HepG2 (cell line): ENCODE measurements at regions not wholly inside any gene's neighbourhood (a gene's known extent, or its start where the extent isn't known, plus 50 kb on each side); places are given as distances from the start of the nearest gene placed in this dataset.

Experiments
- ADNP ChIP-seq: sonication (generic); formaldehyde crosslinking; IDR thresholded peaks from 2 replicates; pipeline ENCODE4 v1.4.0; 2020; ENCODE audit warnings: missing genetic modification reagents
- ARNT2 ChIP-seq: sonication (generic); formaldehyde crosslinking; IDR thresholded peaks from 2 replicates; pipeline ENCODE4 v1.8.0; 2022; ENCODE audit warnings: mild to moderate bottlenecking, low read depth, missing genetic modification reagents, moderate library complexity
- EED ChIP-seq: sonication (generic); formaldehyde crosslinking; IDR thresholded peaks from 2 replicates; pipeline ENCODE4 v1.5.0; 2020; ENCODE audit warnings: mild to moderate bottlenecking, missing genetic modification reagents
- HES4 ChIP-seq: sonication (generic); formaldehyde crosslinking; IDR thresholded peaks from 2 replicates; pipeline ENCODE4 v1.9.0; 2021; ENCODE audit warnings: mild to moderate bottlenecking, missing genetic modification reagents, borderline replicate concordance
- HNRNPL ChIP-seq: fragments of 200-400 bp; formaldehyde crosslinking; IDR thresholded peaks from 2 replicates; pipeline ENCODE4 v1.6.1; 2017; ENCODE audit warnings: mild to moderate bottlenecking, low read depth, low read length
- KLF6 ChIP-seq: IDR thresholded peaks from 2 replicates; pipeline ENCODE4 v1.8.0; 2016; ENCODE audit warnings: missing biosample characterization, missing genetic modification reagents
- NCOR1 ChIP-seq: fragments of 200-600 bp; sonication (generic); IDR thresholded peaks from 2 replicates; pipeline ENCODE4 v1.7.0; 2017; ENCODE audit warnings: antibody characterized with exemption, low read length, borderline replicate concordance
- NR0B2 ChIP-seq: sonication (generic); formaldehyde crosslinking; IDR thresholded peaks from 2 replicates; pipeline ENCODE4 v1.4.0; 2020; ENCODE audit warnings: mild to moderate bottlenecking, missing genetic modification reagents
- TBP ChIP-seq: sonication (generic); formaldehyde crosslinking; IDR thresholded peaks from 2 replicates; pipeline ENCODE4 v1.5.0; 2020; ENCODE audit warnings: missing genetic modification reagents
- TEAD2 ChIP-seq: sonication (generic); formaldehyde crosslinking; IDR thresholded peaks from 2 replicates; pipeline ENCODE4 v1.9.0; 2021; ENCODE audit warnings: missing genetic modification reagents
- XRCC5 ChIP-seq: fragments of 200-400 bp; formaldehyde crosslinking; optimal IDR thresholded peaks from 2 replicates; pipeline ENCODE3; 2017; ENCODE audit warnings: mild to moderate bottlenecking, low read length
- ZBTB1 ChIP-seq: sonication (generic); formaldehyde crosslinking; IDR thresholded peaks from 2 replicates; pipeline ENCODE4 v1.4.0; 2020; ENCODE audit warnings: missing genetic modification reagents, borderline replicate concordance
- ZFP91 ChIP-seq: sonication (generic); formaldehyde crosslinking; IDR thresholded peaks from 2 replicates; pipeline ENCODE4 v1.9.0; 2022; ENCODE audit warnings: missing genetic modification reagents, mild to moderate bottlenecking, borderline replicate concordance
- ZHX2 ChIP-seq, 2 experiments: sonication (generic) in 1 of 2; formaldehyde crosslinking in 1 of 2; IDR thresholded peaks; 2 replicates each; pipeline versions ENCODE4 v1.6.1 to v1.9.0; 2014 to 2022; ENCODE audit warnings: antibody characterized with exemption in 1 of 2, borderline replicate concordance in 1 of 2, inconsistent platforms in 1 of 2, low read depth in 1 of 2, missing genetic modification reagents in 1 of 2
- ZIK1 ChIP-seq: sonication (generic); formaldehyde crosslinking; IDR thresholded peaks from 2 replicates; pipeline ENCODE4 v1.5.0; 2020; ENCODE audit warnings: mild to moderate bottlenecking, low read depth, missing genetic modification reagents, borderline replicate concordance
- ZNF180 ChIP-seq: sonication (generic); formaldehyde crosslinking; IDR thresholded peaks from 2 replicates; pipeline ENCODE4 v1.4.0; 2020; ENCODE audit warnings: low read depth, missing genetic modification reagents, borderline replicate concordance
- TF ChIP-seq, protein P1 (sequence below): IDR thresholded peaks from 2 replicates; pipeline ENCODE4 v1.6.1; 2016; ENCODE audit warnings: missing biosample characterization, missing genetic modification reagents, low read depth
- TF ChIP-seq, protein P2 (sequence below): sonication (generic); formaldehyde crosslinking; IDR thresholded peaks from 2 replicates; pipeline ENCODE4 v1.4.0; 2020; ENCODE audit warnings: missing genetic modification reagents

DNA sequence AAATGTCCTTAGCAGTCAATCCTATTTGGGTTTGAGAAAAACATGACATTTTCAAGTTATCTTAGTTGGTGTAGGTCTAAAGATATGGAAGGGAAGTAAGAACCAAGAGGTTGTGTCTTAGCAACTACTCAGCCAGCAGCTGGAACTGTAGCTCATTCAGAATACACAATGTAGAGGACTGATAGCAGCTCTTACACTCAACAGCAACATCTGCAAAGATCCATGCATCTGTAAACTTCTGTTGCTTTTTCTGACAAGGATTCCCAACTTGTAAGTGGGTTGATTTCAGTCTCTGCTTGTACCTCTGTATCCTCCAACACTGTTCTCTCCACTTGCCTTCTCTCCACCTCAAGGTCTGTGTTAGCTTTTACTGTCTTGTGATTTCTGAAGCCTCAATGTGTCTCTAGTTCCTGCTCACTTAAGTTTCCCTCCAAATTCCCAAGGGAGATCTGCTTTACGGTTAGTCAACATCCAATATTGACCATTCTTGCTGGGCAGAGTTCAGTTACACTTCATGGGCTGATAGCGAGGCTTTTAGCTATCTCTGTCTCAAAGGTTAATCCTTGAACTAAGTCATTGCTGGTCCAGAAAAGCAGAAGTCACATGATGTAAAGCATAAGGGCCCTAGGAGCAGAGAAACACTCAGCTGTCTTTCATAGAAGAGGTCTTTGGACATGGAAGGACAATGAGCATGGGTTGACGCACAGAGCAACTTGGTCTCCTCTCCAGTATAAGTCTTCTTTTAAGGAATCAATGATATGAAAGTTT is 71.6 kb upstream of the LGSN start (continued):
- TF ChIP-seq, protein P1, sequence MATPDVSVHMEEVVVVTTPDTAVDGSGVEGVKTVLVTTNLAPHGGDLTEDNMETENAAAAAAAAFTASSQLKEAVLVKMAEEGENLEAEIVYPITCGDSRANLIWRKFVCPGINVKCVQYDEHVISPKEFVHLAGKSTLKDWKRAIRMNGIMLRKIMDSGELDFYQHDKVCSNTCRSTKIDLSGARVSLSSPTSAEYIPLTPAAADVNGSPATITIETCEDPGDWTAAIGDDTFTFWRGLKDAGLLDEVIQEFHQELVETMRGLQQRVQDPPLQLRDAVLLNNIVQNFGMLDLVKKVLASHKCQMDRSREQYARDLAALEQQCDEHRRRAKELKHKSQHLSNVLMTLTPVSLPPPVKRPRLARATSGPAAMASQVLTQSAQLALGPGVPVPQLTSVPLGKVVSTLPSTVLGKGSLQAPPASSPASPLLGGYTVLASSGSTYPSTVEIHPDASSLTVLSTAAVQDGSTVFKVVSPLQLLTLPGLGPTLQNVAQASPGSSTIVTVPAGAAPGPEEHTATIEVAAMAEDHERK (CRISPR knock-in tag), result no peak
- no peak for TF ChIP-seq XRCC5
- no peak for TF ChIP-seq TEAD2 (CRISPR knock-in tag)
- no peak for TF ChIP-seq ZNF180 (CRISPR knock-in tag)
- peak; percentile 43; the same call in 1 of the 2 replicates for TF ChIP-seq KLF6 (CRISPR knock-in tag)
- no peak for TF ChIP-seq TBP (CRISPR knock-in tag)
- no peak for TF ChIP-seq ZBTB1 (CRISPR knock-in tag)
- peak; percentile 95 for TF ChIP-seq NCOR1
- no peak for TF ChIP-seq NR0B2
- no peak; the same call in 1 of the 2 replicates for TF ChIP-seq EED (CRISPR knock-in tag)
- TF ChIP-seq HNRNPL, result no peak
- TF ChIP-seq ZFP91 (CRISPR knock-in tag), result no peak; the same call in none of the 2 replicates
- peak; percentile 95 for TF ChIP-seq ZIK1
- 0 out of 2 replicates have a peak, but pooled peaks have one; percentile 43 for TF ChIP-seq ADNP (CRISPR knock-in tag)
- TF ChIP-seq ZHX2 (IDR thresholded peaks at IDR 0.05; ENCODE audit: low read depth), result no peak
- 0 out of 2 replicates have a peak, but pooled peaks have one; percentile 27 for TF ChIP-seq ZHX2 (CRISPR knock-in tag; IDR thresholded peaks at IDR 0.05; ENCODE audit: borderline replicate concordance)
- TF ChIP-seq, protein P2, sequence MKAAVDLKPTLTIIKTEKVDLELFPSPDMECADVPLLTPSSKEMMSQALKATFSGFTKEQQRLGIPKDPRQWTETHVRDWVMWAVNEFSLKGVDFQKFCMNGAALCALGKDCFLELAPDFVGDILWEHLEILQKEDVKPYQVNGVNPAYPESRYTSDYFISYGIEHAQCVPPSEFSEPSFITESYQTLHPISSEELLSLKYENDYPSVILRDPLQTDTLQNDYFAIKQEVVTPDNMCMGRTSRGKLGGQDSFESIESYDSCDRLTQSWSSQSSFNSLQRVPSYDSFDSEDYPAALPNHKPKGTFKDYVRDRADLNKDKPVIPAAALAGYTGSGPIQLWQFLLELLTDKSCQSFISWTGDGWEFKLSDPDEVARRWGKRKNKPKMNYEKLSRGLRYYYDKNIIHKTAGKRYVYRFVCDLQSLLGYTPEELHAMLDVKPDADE, result no peak
- TF ChIP-seq ARNT2 (CRISPR knock-in tag), result peak; percentile 36; the same call in 1 of the 2 replicates
- no peak for TF ChIP-seq HES4 (CRISPR knock-in tag)
